Left renal cortex interstitium (tissue), 4 donors: ENCODE measurements at regions not wholly inside any gene's neighbourhood (a gene's known extent, or its start where the extent isn't known, plus 50 kb on each side); places are given as distances from the start of the nearest gene placed in this dataset.

Experiments
- DNase-seq, 4 donors: peaks; one replicate each; pipeline ENCODE4 v3.0.0-alpha.2; 2013; ENCODE audit warnings: low read depth in 4 of 4, low spot score in 2 of 4, missing footprints in 1 of 4

- DNase-seq: peak in 1 of 4 donors; percentile 6
Measured at GRCh38 chr7:95718577-95719410, 53.6 kb upstream of the DYNC1I1 start.

GRCh38 chr7:95716357-95717122 lies 55.8 kb upstream of the DYNC1I1 start:
- DNase-seq: no peak

GRCh38 chr7:95715274-95715673 lies 57.1 kb upstream of the DYNC1I1 start:
- DNase-seq: no peak

DNA sequence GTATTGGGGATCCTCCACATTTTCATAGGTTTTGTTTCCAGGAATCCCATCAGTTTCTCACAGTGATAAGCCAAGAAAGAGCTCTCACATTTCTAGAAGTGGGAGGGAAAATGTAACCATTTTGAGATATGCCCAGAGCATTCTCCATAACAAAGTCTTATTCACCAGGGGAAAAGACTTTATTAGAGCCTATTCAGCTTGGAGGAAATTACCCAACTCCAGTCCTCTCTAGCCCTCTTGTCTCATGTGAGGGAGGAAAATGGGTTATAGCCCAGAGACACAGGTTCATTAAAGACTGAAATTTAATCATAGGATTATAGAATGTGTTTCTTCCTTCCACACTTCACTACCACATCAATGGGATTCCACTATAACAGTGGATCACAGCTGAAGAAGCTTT lies 61.6 kb upstream of the DYNC1I1 start:
- DNase-seq: no peak

GRCh38 chr7:95700917-95701316 lies 71.4 kb upstream of the DYNC1I1 start:
- DNase-seq: no peak

- no peak for DNase-seq
Measured at GRCh38 chr7:95694334-95694733, 78.0 kb upstream of the DYNC1I1 start.

GRCh38 chr7:95693551-95694333 lies 78.6 kb upstream of the DYNC1I1 start:
- no peak for DNase-seq

GRCh38 chr7:95691464-95691863 lies 80.9 kb upstream of the DYNC1I1 start:
- no peak for DNase-seq

GRCh38 chr7:95690367-95690947 lies 81.9 kb upstream of the DYNC1I1 start:
- DNase-seq: peak in 3 of 4 donors; percentile 39 to 50 (median 47)

- DNase-seq: no peak
Measured at GRCh38 chr7:95688931-95689495, 83.3 kb upstream of the DYNC1I1 start.

GRCh38 chr7:95687759-95688343 lies 84.5 kb upstream of the DYNC1I1 start:
- DNase-seq: peak in 1 of 4 donors; percentile 20

GRCh38 chr7:95686109-95686508 lies 86.2 kb upstream of the DYNC1I1 start:
- peak in 1 of 4 donors; percentile 17 for DNase-seq

DNA sequence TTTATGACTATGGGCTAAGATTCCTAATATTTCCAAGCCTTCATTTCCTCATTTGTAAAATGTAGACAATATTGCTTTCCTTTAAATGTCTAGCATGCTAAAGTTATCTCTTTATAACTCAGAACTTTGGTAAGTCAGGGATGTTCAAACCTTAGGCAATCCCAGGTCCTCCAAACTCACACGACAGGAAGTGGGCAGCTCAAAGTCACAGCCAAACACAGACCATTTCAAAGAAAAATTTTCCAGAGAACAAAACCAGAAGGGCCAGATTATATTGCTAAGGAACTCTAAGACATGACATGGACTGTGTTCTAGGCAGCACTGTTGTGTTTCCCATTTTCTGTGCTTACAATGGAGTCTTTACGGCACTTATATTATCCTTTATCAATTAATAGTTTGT lies 87.8 kb upstream of the DYNC1I1 start:
- DNase-seq: no peak

DNA sequence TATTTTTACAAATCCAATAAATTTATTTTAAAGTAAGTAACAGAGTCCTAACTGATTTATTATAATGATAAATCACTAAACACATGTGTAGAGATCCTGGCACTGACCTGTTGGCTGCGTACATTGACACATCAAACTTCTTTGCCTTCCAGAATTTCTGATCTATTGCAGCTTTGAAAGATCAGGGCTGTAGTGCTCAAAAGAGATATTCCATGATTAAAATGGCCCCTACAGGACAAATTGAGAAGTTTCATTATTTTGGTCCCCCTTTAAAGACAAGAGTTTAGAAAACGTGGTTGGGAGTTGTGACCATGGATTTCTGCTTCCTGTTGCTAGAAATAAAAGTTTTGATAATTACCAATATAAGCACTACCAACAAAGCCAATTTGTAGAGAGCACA lies 87.7 kb upstream of the PDK4 start:
- DNase-seq: peak in 1 of 4 donors; percentile 24

DNA sequence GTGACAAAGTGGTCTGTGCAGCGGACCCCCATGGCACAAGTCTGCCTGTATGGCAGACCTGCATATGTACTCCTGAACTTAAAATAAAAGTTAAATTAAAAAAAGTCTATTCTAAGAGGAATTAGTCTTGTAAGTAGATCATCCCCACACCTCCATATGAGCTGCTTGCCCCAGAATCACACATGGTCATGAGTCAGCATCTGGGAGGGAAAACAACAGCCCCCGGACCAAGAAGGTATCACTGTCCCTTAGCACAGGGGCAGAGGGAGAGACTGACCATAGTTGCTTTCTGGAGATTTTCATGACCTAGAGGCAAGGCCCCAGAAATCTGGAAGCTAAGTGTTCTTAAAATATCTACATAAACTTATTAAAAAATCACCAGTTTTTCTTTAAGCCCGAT lies 86.6 kb upstream of the PDK4 start:
- DNase-seq: no peak

GRCh38 chr7:95676691-95677090 lies 80.4 kb upstream of the PDK4 start:
- DNase-seq: no peak

DNA sequence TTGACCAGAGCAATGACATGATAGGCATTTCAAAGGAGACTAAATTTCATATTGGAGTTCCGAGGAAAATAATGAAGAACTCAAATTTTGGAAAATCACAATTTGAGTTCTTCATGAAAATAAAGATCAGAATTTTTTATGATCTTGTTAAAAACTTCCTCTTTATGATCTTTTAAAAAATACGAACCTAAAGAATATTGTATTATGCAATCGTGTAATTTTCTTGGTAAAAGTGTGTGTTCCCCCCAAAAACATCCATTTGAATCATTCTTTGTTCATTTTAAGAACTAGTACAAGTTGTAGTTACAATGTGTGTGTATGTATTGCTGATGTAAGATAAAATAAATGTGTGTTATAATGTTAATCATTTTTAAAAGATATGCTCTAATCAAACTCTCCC lies 79.3 kb upstream of the PDK4 start:
- DNase-seq: no peak

DNA sequence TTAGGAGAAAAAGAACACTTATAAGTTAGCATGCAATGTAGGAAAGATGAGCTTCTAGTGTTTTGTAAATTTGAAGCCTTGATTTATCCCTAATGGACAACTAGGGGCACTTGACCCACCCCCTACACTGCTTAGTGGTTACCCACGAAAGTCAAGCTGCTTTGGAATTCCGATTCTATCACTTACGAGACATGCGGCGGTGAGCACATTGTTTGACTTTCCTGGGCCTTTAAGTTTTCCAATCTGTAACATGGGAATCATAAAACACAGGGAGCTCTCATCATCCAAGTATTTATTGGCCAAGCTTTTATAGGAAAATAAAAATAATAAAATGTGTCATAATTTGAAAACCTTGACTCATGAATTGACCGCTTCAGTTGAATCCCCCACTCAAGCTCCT lies 78.7 kb upstream of the PDK4 start:
- no peak for DNase-seq

DNA sequence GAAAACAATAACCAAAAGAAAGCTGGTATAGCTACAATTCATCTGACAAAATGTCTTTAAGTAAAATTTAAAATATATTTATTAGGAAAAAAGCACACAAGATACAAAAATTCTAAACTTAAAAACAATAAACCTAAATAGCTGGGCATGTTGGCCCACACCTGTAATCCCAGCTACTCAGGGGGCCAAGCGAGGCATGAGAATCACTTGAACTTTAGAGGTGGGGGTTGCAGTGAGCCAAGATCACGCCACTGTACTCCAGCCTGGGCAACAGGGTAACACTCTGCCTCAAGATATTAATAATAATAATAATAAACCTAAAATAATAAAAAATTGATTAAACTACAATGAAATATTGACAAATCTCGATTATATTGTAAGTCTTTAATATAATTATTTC lies 77.8 kb upstream of the PDK4 start:
- no peak for DNase-seq

DNA sequence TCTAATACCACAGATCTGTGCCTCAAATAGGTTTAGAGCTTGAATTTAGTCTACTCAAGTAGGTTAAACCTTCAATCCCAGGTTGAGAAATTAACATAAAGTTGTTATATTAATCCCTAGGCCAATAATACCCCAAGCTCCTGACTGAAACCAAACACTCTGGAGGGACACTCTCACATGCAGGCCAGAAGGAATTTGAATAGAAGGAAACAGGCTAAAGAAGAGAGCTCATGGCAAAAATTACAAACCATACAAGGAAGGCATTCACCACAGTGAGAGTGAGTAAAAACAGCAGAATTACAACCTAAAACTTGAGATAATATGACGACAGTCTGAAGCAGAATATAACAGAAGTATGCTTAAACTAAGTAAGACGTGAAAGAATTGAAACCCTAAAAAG lies 76.1 kb upstream of the PDK4 start:
- no peak for DNase-seq
